K562 (cell line): ENCODE measurements at regions not wholly inside any gene's neighbourhood (a gene's known extent, or its start where the extent isn't known, plus 50 kb on each side); places are given as distances from the start of the nearest gene placed in this dataset.

Experiments
- ATAC-seq: fragments of 200-7000 bp; cut with Tn5 transposase; 3 replicates; pipeline ENCODE4 v1.9.1; 2020; ENCODE audit warnings: moderate library complexity
- BruUV-seq: library from RNA; stranded (reverse); fragments of 400-500 nt; replicated peaks from 2 replicates; lab custom pipeline; 2021; lab: Mats Ljungman, UMichigan
- CTCF ChIA-PET: fragments of 300-600 bp; formaldehyde crosslinking; extraction: SDS; loops from one replicate; lab custom pipeline; 2021; ENCODE audit warnings: low intra/inter-chr PET ratio; lab: Yijun Ruan, JAX
- POLR2A ChIA-PET: fragments of 300-600, 350-650 bp; sonication (Branson Sonifier 250); formaldehyde crosslinking; extraction: SDS; loops from one replicate; lab custom pipeline; 2021; ENCODE audit warnings: antibody characterized with exemption, inconsistent platforms; lab: Yijun Ruan, JAX
- DNase-seq, 4 experiments: peaks; one replicate each; pipeline versions ENCODE4 v3.0.0 to v3.0.0-alpha.2; 2011 to 2018; ENCODE audit warnings: low spot score in 3 of 4, mixed read lengths in 3 of 4; ENCODE audit errors: extremely low read depth in 1 of 4
- FAIRE-seq: peaks from 2 replicates; lab custom pipeline; 2011; peaks lifted over from hg19 to GRCh38; lab: Jason Lieb, UNC
- H2AFZ ChIP-seq: 2 replicates; pipeline ENCODE4 v1.6.0; 2011; ENCODE audit warnings: low read depth, low read length, control low read depth, inconsistent platforms
- H3K27ac ChIP-seq: fragments of 200-600 bp; 3 replicates; pipeline ENCODE4 v1.8.0; 2011; ENCODE audit warnings: low read depth, mild to moderate bottlenecking, control low read depth, inconsistent platforms, low read length, moderate library complexity, mixed read lengths; ENCODE audit errors: extremely low read depth
- H3K27me3 ChIP-seq, 2 experiments: fragments of 300-600 bp in 1 of 2; 2 replicates in 1 of 2; 3 replicates in 1 of 2; pipeline versions ENCODE4 v1.6.0 to v1.8.0; 2011; ENCODE audit warnings: inconsistent platforms in 2 of 2, low read length in 2 of 2, mild to moderate bottlenecking in 1 of 2, mixed read lengths in 1 of 2, moderate library complexity in 1 of 2; ENCODE audit not compliant: control insufficient read depth in 2 of 2, insufficient read depth in 2 of 2
- H3K36me3 ChIP-seq: fragments of 300-600 bp; 3 replicates; pipeline ENCODE4 v1.8.0; 2011; ENCODE audit warnings: mild to moderate bottlenecking, low read length, inconsistent platforms; ENCODE audit not compliant: control insufficient read depth, insufficient read depth
- H3K4me1 ChIP-seq, 2 experiments: fragments of 200-600 bp in 1 of 2; replicated peaks in 1 of 2; 2 replicates in 1 of 2; 3 replicates in 1 of 2; pipeline versions ENCODE4 v1.5.1 to v1.8.0; 2011; ENCODE audit warnings: inconsistent platforms in 2 of 2, low read length in 2 of 2, mild to moderate bottlenecking in 1 of 2, mixed read lengths in 1 of 2, moderate library complexity in 1 of 2; ENCODE audit not compliant: control insufficient read depth in 2 of 2, insufficient read depth in 2 of 2
- H3K4me2 ChIP-seq: 2 replicates; pipeline ENCODE4 v1.6.1; 2011; ENCODE audit warnings: low read length, control low read depth, inconsistent platforms, mixed read lengths; ENCODE audit not compliant: insufficient read depth
- H3K4me3 ChIP-seq: fragments of 200-600 bp; sonication (generic), shearing (Covaris generic); 2 replicates; pipeline ENCODE4 v1.5.1; 2016; ENCODE audit warnings: control low read depth, inconsistent platforms
- H3K79me2 ChIP-seq: fragments of 200-600 bp; 3 replicates; pipeline ENCODE4 v1.8.0; 2011; ENCODE audit warnings: low read length, inconsistent platforms; ENCODE audit not compliant: control insufficient read depth, insufficient read depth
- H3K9ac ChIP-seq, 2 experiments: 2 replicates each; pipeline versions ENCODE4 v1.6.0 to v1.6.1; 2011; ENCODE audit warnings: low read depth in 2 of 2, low read length in 2 of 2, control low read depth in 1 of 2, inconsistent platforms in 1 of 2, mild to moderate bottlenecking in 1 of 2, mixed read lengths in 1 of 2; ENCODE audit not compliant: insufficient read depth in 1 of 2
- H3K9me1 ChIP-seq: one replicate; pipeline ENCODE4 v1.6.0; 2011; ENCODE audit warnings: inconsistent platforms, mild to moderate bottlenecking, low read length, moderate library complexity; ENCODE audit not compliant: control insufficient read depth, insufficient read depth
- H3K9me3 ChIP-seq: replicated peaks from 2 replicates; pipeline ENCODE4 v1.5.1; 2011; ENCODE audit warnings: low read depth, low read length, inconsistent platforms; ENCODE audit not compliant: control insufficient read depth, insufficient read depth
- H4K20me1 ChIP-seq: replicated peaks from 2 replicates; pipeline ENCODE4 v1.6.1; 2011; ENCODE audit warnings: low read length, inconsistent platforms, mixed read lengths; ENCODE audit not compliant: control insufficient read depth, insufficient read depth
- ARID4B ChIP-seq: sonication (generic); formaldehyde crosslinking; IDR thresholded peaks from 2 replicates; pipeline ENCODE4 v1.8.0; 2022; ENCODE audit warnings: mild to moderate bottlenecking, missing genetic modification reagents
- CEBPB ChIP-seq: fragments of 450-650 bp; IDR thresholded peaks from 2 replicates; pipeline ENCODE4 v1.6.1; 2016; ENCODE audit warnings: missing genetic modification characterization, missing compliant biosample characterization
- CEBPG ChIP-seq, 3 experiments: fragments of 200-800 bp in 1 of 3; sonication (Bioruptor generic) in 1 of 3; sonication (generic) in 1 of 3; formaldehyde crosslinking in 1 of 3; IDR thresholded peaks in 2 of 3; conservative IDR thresholded peaks in 1 of 3; 2 replicates each; pipeline versions ENCODE4 v1.6.1 to v1.8.0; 2016 to 2022; ENCODE audit warnings: missing compliant biosample characterization in 2 of 3, missing genetic modification characterization in 2 of 3, mild to moderate bottlenecking in 1 of 3, missing genetic modification reagents in 1 of 3
- PTBP1 ChIP-seq: fragments of 200-400 bp; formaldehyde crosslinking; IDR thresholded peaks from 2 replicates; pipeline ENCODE4 v1.6.1; 2017; ENCODE audit warnings: low read depth, low read length
- SFPQ ChIP-seq: fragments of 200-400 bp; formaldehyde crosslinking; IDR thresholded peaks from 2 replicates; pipeline ENCODE4 v1.6.1; 2017; ENCODE audit warnings: mild to moderate bottlenecking, low read depth, low read length, moderate library complexity
- ZNF3 ChIP-seq: fragments of 250-450 bp; sonication (Bioruptor Pico); IDR thresholded peaks from 2 replicates; pipeline ENCODE4 v1.5.0; 2021; ENCODE audit warnings: mild to moderate bottlenecking, moderate library complexity
- WGBS: fragments of 100-300 bp; shearing (Covaris generic); methylation state at CpG from one replicate; pipeline ENCODE4 v1.1.6; 2016; ENCODE audit warnings: low coverage, mixed read lengths; ENCODE audit not compliant: insufficient coverage; ENCODE audit errors: missing lambda C conversion rate; 5-methylcytosine and 5-hydroxymethylcytosine counted together
- in situ Hi-C: fragments of 300-500 bp; cut with MboI; formaldehyde crosslinking; loops from 4 replicates; pipeline ENCODE4 v1.15.0; 2018; ENCODE audit warnings: inconsistent platforms, mixed read lengths
- intact Hi-C: fragments of 100-400 bp; cut with micrococcal nuclease; formaldehyde crosslinking; loops from 2 replicates; pipeline ENCODE4 v1.14.2; 2022

GRCh38 chr6:15870333-15871043, 207.7 kb upstream of the DTNBP1 start:
- no peak overlapping the region for H3K9ac ChIP-seq
- TF ChIP-seq PTBP1 (no peak), CEBPB (tag) (peak; percentile 85), CEBPG (CRISPR knock-in tag; IDR thresholded peaks at IDR 0.05) (no peak), CEBPG (tag; conservative IDR thresholded peaks at IDR 0.05 in 1 of 2, IDR thresholded peaks at IDR 0.05 in 1 of 2) (peak; percentile 67 to 89)
- no peak overlapping the region for H3K4me3 ChIP-seq
- FAIRE-seq = no peak
- H3K4me1 ChIP-seq = peaks cover 4 to 8% of the 10 kb centered on the region in 2 experiments; a peak in 4 of 5 replicates
- no peak overlapping the region for H3K4me2 ChIP-seq
- no peaks in the 10 kb centered on the region; a peak in 1 of 5 replicates for H3K27me3 ChIP-seq
- H3K27ac ChIP-seq = no peak overlapping the region
- H3K9me1 ChIP-seq = no peaks in the 10 kb centered on the region
- POLR2A ChIA-PET = interaction anchor here (0.6 to 2.1 kb wide), 5 partner anchors 12 to 260 kb away, joined by 3 to 9 read pairs (median 3); partner anchors contain the start of gene MYLIP
- in situ Hi-C loops (no loop called here), intact Hi-C loops (no loop called here)
- ATAC-seq = no peak
- no peaks in the 10 kb centered on the region for H3K36me3 ChIP-seq
- H3K9me3 ChIP-seq = no peaks in the 10 kb centered on the region
- CTCF ChIA-PET = interaction anchor here (0.6 kb wide), 1 partner anchor 10 kb away, joined by 3 read pairs; no protein-coding TSS in a partner anchor
- no peak overlapping the region for H2AFZ ChIP-seq
- WGBS = 54% methylated on average over 3 of the region's 3 CpGs
- H4K20me1 ChIP-seq = no peaks in the 10 kb centered on the region
- no TSS peak for BruUV-seq
- H3K79me2 ChIP-seq = no peaks in the 10 kb centered on the region
- no peak for DNase-seq

- H3K9me3 ChIP-seq = no peaks in the 10 kb centered on the region
- TF ChIP-seq ZNF3 (CRISPR knock-in tag) (no peak), SFPQ (no peak), ARID4B (CRISPR knock-in tag) (no peak)
Measured at GRCh38 chr6:15864708-15865062, 201.9 kb upstream of the DTNBP1 start.

More at GRCh38 chr6:15864708-15865062, 201.9 kb upstream of the DTNBP1 start:
- no peak overlapping the region for H3K27ac ChIP-seq
- ATAC-seq (no peak), FAIRE-seq (no peak), DNase-seq (no peak)
- H3K4me3 ChIP-seq = no peak overlapping the region
- no peak overlapping the region for H3K9ac ChIP-seq
- no peaks in the 10 kb centered on the region for H3K36me3 ChIP-seq
- no peaks in the 10 kb centered on the region for H3K4me1 ChIP-seq
- ChIA-PET POLR2A (interaction anchor here (1.0 to 1.9 kb wide), 2 partner anchors 10 to 41 kb away, joined by 4 read pairs; no protein-coding TSS in a partner anchor), CTCF (no interaction called here)
- no peaks in the 10 kb centered on the region for H3K79me2 ChIP-seq
- intact Hi-C loops = no loop called here
- no peaks in the 10 kb centered on the region for H3K9me1 ChIP-seq
- H3K4me2 ChIP-seq = no peak overlapping the region
- no TSS peak for BruUV-seq
- in situ Hi-C loops = no loop called here
- no peaks in the 10 kb centered on the region for H3K27me3 ChIP-seq
- H2AFZ ChIP-seq = no peak overlapping the region
- no peaks in the 10 kb centered on the region for H4K20me1 ChIP-seq
